Body of pancreas (tissue), 4 donors: ENCODE measurements at regions not wholly inside any gene's neighbourhood (a gene's known extent, or its start where the extent isn't known, plus 50 kb on each side); places are given as distances from the start of the nearest gene placed in this dataset.

ENCODE experiments used
- POLR2A ChIP-seq, 3 donors: fragments of 450-650 bp; IDR thresholded peaks; one replicate each; pipeline ENCODE4 v1.6.1; 2016; ENCODE audit warnings: antibody characterized with exemption in 3 of 3, mild to moderate bottlenecking in 2 of 3
- TF ChIP-seq, protein P1 (sequence below), 7 experiments: fragments of 450-650 bp in 4 of 7; fragments of 200-600 bp in 3 of 7; sonication (generic) in 3 of 7; IDR thresholded peaks; one replicate each; pipeline ENCODE4 v1.5.1; 2016 to 2019; ENCODE audit warnings: antibody characterized with exemption in 7 of 7

- TF ChIP-seq, protein P1, sequence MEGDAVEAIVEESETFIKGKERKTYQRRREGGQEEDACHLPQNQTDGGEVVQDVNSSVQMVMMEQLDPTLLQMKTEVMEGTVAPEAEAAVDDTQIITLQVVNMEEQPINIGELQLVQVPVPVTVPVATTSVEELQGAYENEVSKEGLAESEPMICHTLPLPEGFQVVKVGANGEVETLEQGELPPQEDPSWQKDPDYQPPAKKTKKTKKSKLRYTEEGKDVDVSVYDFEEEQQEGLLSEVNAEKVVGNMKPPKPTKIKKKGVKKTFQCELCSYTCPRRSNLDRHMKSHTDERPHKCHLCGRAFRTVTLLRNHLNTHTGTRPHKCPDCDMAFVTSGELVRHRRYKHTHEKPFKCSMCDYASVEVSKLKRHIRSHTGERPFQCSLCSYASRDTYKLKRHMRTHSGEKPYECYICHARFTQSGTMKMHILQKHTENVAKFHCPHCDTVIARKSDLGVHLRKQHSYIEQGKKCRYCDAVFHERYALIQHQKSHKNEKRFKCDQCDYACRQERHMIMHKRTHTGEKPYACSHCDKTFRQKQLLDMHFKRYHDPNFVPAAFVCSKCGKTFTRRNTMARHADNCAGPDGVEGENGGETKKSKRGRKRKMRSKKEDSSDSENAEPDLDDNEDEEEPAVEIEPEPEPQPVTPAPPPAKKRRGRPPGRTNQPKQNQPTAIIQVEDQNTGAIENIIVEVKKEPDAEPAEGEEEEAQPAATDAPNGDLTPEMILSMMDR (IDR thresholded peaks at IDR 0.05) = no peak
- TF ChIP-seq POLR2A (IDR thresholded peaks at IDR 0.05) = no peak
These were observed 837.1 kb upstream of the ZNF608 start for GRCh38 chr5:125583321-125584139.
